ENCODE measurements at regions not wholly inside any gene's neighbourhood (a gene's known extent, or its start where the extent isn't known, plus 50 kb on each side); places are given as distances from the start of the nearest gene placed in this dataset.

GRCh38 chr10:108465871-108466641, 1301.5 kb upstream of the SORCS1 start:
- DNase-seq = peak in 1 of 2 donors; percentile 56

GRCh38 chr10:108462005-108462404, 1297.5 kb upstream of the SORCS1 start:
- peak in 1 of 2 donors; percentile 7 for DNase-seq

DNA sequence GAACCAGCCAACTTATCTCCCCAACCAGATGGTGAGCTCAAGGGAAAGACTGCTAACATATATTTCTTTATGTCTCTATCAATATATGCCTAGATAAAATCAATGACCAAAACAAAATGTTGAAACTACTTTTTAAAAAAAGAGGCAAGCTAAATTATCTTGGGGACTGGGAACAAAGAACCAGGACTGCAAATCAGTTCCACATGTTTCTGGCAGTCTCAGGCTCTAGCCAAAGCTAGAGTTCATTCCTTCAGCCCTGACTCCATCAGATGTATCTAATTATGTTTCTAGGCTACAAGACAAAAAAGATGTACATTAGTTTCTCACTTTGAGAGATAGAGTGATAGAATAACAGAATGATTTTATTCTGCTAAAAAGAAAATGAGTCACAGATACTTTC, 1290.3 kb upstream of the SORCS1 start:
- DNase-seq = no peak

- DNase-seq = no peak
These were observed 1289.7 kb upstream of the SORCS1 start for GRCh38 chr10:108454224-108454623.

DNA sequence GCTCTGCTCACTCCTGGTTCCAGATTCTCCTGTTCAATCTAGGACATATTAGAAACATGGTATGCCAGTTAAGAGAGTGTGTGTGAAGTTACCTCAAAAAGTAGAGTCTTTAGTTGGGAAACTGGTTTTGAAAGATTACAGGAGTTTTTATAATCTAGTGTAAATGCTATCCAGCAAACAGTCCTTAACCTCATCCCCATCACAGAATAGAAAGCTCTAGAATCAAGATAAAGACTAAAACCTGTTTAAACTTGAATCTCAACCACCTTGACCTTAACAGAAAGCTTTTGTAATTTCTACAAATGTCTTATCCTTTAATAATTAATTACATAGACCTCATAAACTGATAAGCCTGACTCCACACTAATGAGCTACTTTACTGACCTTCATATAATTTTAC, 1288.7 kb upstream of the SORCS1 start:
- no peak for DNase-seq

DNA sequence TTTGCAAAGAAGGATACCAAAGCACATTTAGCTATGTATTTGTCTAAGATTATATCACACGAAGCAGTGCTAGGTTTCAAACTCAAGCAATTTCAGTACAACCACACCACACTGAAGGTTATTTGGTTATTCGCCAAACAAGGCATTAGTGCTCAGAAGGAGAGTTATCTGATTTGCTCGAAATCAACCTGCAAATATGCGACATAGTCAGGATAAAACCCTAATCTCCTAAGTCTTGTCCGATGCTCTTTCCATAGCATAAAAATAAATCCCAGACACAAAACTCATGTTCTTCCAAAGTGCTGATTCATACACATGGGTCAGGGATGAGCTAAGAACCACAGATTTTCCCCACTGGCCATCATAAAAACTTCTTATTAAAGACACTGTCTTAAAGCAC, 1288.0 kb upstream of the SORCS1 start:
- no peak for DNase-seq

- no peak for DNase-seq
These were observed 1285.8 kb upstream of the SORCS1 start for GRCh38 chr10:108450280-108450679.

DNA sequence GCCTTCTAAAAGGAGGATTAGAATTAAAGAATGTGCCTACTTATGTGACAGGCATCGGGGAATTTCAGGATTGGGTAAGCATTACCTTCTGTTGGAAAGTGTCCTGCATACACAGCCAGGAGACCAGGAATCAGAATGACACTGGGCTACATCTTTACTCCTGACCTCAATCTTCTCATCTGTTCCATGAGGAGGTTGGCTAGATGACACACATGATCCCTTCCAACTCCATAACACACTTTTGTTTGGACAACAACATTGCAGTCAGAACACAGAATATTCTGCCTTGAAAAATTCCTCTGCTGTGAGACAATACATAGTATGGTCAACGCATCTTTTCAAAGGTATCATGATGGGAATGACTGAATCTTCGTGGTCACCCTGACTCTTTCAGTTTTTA, 1281.2 kb upstream of the SORCS1 start:
- DNase-seq = no peak

- no peak for DNase-seq
These were observed 1279.1 kb upstream of the SORCS1 start for GRCh38 chr10:108443636-108444035.

GRCh38 chr10:108439397-108439796, 1274.9 kb upstream of the SORCS1 start:
- no peak for DNase-seq

DNA sequence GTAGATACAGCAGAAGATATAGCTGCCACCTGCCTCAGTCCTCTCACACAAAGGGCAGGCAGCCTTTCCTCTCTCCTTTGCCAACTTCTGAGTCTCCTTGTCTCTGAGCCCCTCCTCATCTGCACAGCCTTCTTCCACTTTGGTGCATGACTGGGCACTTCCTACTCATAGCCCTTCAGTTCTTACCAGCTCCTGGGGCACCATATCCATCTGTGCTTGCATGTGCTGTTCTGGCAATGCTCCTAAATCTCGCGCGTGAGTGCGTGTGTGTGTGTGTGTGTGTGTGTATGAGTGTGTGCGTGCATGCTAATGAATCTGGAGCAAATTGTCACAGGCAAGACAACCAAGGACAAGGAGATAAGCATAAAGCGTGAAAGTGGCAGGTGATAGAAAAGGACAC, 1271.6 kb upstream of the SORCS1 start:
- no peak for DNase-seq

DNA sequence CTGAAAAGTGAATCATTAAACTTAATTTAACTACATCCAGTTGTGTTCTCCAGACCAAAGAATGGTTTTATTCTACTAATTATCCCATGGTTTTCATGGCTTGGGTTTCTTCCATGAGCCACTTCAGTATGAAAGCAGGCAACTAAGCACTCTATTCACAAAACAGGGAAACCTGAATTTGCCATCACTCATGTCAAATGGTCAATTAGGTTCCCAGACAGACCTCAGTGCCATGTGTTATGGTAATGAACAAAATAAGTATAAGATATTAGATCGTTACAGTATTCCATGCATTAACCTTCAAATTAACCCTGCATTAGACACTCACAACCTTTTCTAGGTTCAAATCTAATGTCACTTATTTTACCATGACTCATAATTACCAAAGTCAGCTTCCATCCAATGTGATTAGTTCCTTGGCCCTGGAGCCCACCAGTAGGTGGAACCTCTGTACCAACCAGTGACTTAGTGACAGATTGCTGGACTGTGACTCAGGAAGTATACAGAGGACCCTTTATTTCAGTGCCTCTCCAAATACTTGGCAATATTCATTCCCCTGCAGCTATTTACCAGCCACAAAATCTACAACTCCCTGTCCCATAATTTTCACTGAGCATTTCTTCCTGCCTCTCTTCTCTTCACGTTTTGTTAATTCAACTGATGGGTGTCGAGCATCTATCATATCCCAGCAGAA, 1270.2 kb upstream of the SORCS1 start:
- DNase-seq = no peak

DNA sequence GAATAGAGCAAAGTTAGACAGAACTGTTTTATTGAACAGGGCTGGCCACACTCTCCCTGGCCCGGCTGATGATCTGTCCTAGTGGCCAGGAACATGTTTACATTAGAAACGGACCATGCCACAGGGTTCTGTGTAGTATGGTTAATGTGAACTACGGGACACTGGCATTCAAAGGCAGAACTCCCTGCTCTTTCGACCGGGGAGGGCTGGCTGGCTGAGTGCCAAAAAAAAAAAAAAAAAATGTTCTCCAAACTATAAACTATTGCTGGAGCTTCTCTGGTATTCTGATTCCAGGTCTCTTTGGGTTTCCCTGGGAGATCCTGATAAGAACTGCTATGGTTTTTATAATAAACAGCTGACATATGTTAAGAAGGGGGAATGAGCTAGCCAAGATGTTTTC, 1262.6 kb upstream of the SORCS1 start:
- DNase-seq = no peak

- DNase-seq = peak in 1 of 2 donors; percentile 13
These were observed 1260.9 kb upstream of the SORCS1 start for GRCh38 chr10:108425283-108425964.

- no peak for DNase-seq
These were observed 1260.2 kb upstream of the SORCS1 start for GRCh38 chr10:108424656-108425055.

GRCh38 chr10:108422286-108422685, 1257.8 kb upstream of the SORCS1 start:
- DNase-seq = peak; percentile 14 to 17

DNA sequence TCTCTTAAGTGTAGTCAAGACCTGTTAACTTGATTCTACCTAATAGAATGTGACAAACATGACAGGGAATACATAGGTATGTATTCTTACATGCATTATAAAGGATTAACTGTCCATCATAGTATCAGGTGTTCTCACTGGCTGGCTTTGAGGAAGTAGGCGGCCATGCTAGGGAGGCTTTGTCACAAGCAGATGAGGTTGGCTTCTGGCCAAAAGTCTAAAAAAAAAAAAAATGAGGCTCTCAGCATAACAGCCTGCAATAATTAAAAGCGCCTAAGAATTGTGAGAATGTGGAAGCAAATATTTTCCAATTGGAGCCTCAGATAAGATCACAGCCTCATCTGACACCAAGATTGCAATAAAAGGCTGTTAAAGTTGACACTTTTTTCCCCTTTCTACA, 1256.8 kb upstream of the SORCS1 start:
- peak; percentile 66 to 69 for DNase-seq

DNA sequence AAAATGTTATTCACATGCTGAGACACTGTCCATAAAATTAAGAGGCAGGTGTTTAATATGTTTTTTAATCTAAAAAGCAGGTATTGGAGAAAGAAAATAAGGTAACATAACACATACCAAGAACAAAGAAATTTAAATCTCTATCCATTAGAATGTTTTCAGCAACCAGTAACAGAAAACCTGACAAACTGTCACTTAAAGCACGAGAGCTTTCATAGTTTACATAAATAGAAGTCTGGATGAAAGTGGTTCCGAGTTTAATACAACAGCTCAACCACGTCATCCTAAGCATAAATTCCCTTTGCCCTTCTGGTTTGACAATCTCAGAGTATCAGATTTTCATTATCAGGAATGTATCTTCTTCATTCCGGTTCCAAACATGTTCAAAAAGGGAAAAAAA, 1249.4 kb upstream of the SORCS1 start:
- no peak for DNase-seq

- DNase-seq = no peak
These were observed 1247.8 kb upstream of the SORCS1 start for GRCh38 chr10:108412323-108412722.

DNA sequence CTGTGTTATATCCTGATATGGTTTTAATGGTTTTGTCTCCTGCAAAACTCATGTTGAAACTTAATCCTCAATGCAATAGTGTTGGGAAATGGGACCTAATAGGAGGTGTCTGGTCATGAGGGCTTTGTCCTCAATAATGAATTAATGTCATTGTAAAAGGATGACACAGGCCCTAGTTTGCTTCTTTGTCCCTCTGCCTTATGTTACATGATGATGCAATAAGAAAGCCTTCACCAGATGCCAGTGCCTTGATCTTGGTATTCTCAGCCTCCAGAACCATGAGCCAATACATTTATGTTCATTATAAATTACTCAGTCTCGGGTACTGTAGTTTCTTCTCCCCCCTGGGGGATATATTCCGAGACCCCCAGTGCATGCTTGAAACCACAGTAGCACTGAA, 1247.4 kb upstream of the SORCS1 start:
- DNase-seq = no peak

DNA sequence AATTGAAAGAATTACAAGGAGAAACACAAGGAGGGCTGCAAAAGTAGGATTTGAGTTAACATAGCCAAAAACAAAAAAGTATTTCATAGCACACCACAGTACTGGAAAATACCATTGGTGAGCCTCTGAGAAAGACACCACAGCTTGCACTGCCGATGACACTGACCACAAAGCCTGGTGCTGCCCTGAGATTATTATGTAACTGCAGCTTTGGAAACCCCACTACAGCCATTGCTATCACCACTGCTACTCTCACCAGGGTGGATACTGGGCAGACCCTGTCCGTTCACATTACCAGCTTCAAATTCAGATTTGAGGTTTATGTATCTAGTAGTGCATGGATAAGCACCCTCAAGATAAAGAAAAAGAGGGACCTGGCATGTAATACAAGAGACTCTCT, 1246.7 kb upstream of the SORCS1 start:
- peak in 1 of 2 donors; percentile 22 for DNase-seq

DNA sequence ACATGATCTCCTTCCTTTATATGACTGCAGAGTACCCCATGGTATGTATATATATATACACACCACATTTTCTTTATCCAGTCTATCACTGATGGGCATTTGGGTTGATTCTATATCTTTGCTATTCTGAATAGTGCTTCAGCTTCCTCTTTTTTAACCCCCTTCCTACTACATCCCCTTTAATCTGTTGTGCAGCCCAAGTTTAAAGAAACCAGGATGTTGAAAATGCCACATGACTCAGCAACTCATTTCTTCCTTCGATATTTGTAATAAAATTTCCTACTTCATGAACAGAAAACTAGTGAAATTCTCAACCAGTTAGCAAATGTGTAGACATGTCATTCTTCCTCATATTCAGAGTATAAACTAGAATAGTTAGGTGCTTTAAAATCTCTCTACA, 1245.7 kb upstream of the SORCS1 start:
- peak; percentile 82 to 88 for DNase-seq

DNA sequence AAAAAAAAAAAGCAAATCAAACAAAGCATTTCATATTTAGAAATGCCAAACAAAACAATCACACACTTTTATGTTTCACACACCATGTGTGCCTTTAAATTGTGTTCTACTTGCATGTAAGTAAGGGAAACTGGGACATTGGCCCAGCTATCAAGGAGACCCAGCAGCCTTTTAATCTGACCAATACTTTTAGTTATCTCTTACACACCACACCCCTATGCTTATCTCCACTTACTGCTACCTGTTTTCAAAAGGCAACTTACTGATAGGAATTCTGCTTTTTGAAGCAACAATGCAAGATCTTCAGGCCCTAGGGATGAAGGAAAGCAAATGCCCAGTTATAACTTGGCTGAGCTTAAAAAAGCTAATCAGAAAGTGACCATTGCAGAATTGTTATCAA, 1244.8 kb upstream of the SORCS1 start:
- no peak for DNase-seq

DNA sequence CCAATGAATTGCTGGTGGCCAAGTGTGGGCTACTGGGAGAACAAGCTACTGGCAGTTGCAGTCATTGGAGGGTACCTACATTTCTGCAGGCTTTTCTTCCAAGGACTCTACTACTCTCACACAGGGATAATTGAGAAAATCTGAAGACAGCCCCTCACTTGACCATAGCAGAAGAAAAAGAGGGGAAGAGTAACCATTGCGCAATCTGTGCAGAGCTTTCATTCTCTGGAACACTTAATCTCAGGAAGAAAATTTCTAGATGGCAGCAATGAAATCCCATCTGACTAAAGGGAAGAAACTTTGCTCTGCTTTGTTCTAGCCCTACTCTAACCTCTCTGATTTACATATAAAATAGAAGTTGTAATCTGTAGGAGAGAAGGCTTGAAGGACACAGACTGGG, 1239.6 kb upstream of the SORCS1 start:
- DNase-seq = no peak

Data from inflammatory macrophage (primary cell).